HAP-1 (cell line): ENCODE measurements at regions not wholly inside any gene's neighbourhood (a gene's known extent, or its start where the extent isn't known, plus 50 kb on each side); places are given as distances from the start of the nearest gene placed in this dataset.

Experiments
- DNase-seq, 2 experiments: peaks; one replicate each; pipeline ENCODE4 v3.0.0-alpha.2; 2016 to 2020; ENCODE audit warnings: low spot score in 2 of 2
- H3K27me3 ChIP-seq: fragments of 250-450 bp; sonication (Bioruptor Pico); 2 replicates; pipeline ENCODE4 v1.5.1; 2020; ENCODE audit warnings: low read depth, mild to moderate bottlenecking, moderate library complexity
- H3K36me3 ChIP-seq: fragments of 250-450 bp; sonication (Bioruptor Pico); replicated peaks from 2 replicates; pipeline ENCODE4 v1.5.1; 2020; ENCODE audit warnings: mild to moderate bottlenecking
- H3K4me1 ChIP-seq: fragments of 250-450 bp; sonication (Bioruptor Pico); 2 replicates; pipeline ENCODE4 v1.5.1; 2020; ENCODE audit warnings: mild to moderate bottlenecking
- H3K4me3 ChIP-seq: fragments of 250-450 bp; sonication (Bioruptor Pico); 2 replicates; pipeline ENCODE4 v1.5.1; 2020; ENCODE audit warnings: mild to moderate bottlenecking, moderate library complexity
- H3K9me3 ChIP-seq: fragments of 250-450 bp; sonication (Bioruptor Pico); 2 replicates; pipeline ENCODE4 v1.5.1; 2020; ENCODE audit warnings: mild to moderate bottlenecking, moderate library complexity
- in situ Hi-C: fragments of 300-500 bp; cut with MboI; formaldehyde crosslinking; loops from 3 replicates; pipeline ENCODE4 v1.14.3; 2020; ENCODE audit warnings: low sequenced_read_pairs, inconsistent platforms, mixed read lengths

DNA sequence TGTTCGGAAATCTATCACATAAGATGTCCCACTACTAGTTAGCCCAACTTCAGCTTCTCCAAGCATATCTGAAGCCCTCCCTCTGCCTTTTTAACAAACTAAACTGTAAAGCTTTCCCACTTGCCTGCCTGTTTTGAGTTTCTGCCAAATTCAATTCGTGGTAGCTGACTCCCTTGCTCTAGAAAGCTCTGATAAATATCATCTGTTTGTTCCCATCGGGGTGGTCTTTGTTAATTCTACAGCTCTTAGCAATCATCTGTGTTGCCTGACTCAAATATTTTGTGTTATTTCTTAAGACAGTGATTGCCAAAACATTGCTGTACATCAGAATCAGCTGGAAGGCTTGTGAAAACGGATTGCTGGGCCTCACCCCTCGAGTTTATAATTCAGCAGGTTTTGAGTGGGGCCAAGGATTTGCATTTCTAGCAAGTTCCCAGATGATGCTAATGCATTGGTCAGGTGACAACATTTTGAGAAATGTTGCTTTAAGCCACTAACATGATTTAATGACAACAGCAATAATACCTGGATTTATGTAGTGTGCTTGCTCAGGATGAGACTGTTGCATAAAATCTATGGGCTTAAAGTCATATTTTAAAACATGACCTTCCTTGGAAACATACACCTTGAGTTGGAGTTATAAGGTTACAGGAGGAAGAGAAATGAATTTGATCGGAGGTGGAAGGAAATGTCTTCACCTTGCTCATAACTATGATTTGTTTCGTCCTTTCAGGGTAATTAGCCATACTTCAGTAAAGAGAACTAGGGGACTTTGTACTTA is 631.9 kb downstream of the PSAT1 start:
- in situ Hi-C loops = no loop called here
- Histone ChIP-seq H3K36me3 (no peaks in the 10 kb centered on the region), H3K27me3 (no peaks in the 10 kb centered on the region), H3K4me3 (no peak overlapping the region), H3K9me3 (no peaks in the 10 kb centered on the region), H3K4me1 (no peaks in the 10 kb centered on the region)
- no peak for DNase-seq

DNA sequence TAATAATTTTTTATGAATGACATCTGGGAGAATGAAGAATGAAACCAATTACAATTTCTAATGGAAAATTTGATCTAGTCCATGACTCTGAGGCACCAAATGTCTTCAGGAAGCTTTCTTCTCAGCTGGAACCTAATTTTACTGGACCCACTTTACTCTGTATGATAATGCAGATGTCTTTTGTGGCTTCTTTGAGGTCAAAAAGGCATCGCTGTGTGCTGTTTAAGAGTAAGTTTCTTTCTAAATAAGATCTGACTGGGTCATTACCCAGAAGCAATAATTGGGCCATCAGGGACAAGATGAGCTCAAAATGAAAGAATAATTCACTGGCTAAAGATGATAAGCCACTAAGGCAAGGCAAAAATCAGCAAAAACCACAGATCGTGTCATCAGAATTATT is 633.4 kb downstream of the PSAT1 start:
- Histone ChIP-seq H3K4me3 (no peak overlapping the region), H3K27me3 (no peaks in the 10 kb centered on the region), H3K9me3 (no peaks in the 10 kb centered on the region), H3K36me3 (no peaks in the 10 kb centered on the region), H3K4me1 (no peaks in the 10 kb centered on the region)
- DNase-seq = no peak
- in situ Hi-C loops = no loop called here

DNA sequence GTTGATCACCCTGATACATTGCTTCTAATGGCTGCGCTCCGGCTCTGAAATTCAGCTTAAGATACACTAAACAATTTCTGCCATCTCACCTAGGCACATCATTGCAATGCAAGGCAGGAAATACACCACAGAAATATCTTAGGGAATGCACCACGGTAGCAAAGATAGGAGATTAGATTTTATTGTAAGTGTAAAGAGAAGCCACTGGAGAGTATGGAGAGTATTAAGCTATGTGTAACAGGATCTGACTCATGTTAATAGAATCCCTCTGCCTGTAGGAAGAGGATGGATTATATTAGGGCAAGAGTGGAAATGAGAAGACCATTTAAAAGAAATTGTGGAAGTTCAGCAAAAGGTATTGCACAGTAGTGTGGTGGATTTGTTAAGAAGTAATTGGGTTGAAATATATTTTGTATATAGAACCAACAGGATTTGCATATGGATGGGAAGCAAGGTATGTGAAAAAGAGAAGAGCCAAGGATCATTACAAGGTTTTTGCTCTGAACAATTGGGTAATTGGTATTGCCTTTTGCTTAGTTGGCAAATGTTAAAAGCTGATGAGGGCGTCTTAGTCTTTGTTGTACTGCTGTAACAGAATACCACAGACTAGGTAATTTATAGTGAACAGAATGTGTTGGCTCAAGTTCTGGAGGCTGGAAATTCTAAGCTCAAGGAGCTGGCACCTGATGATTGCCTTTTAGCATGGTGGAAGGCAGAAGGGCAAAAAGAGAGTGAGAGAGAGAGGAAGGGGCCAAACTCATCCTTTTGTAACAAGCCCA is 636.1 kb downstream of the PSAT1 start:
- no peak for DNase-seq
- Histone ChIP-seq H3K27me3 (no peaks in the 10 kb centered on the region), H3K36me3 (no peaks in the 10 kb centered on the region), H3K4me1 (no peaks in the 10 kb centered on the region), H3K9me3 (no peaks in the 10 kb centered on the region), H3K4me3 (no peak overlapping the region)
- in situ Hi-C loops = no loop called here

DNA sequence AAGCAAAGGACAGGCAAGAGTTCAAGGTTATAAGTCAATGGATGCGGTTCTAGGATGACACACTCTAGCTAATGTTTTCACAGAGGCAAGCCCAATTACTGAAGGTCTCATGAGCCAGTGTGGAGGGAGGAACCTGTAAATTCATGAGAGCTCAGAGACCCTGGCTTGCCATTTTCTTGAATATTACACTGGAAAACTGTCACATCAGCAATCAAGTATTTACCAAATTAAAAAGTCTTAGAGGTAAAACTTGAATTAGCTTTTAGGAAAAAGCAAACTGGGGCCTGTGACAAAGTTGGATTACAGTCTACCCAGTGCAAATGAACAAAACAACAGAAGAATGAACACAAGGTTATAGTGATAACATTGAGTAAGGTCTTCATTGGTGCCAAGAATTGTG is 636.9 kb upstream of the TLE4 start:
- no peaks in the 10 kb centered on the region for H3K4me1 ChIP-seq
- no peaks in the 10 kb centered on the region for H3K36me3 ChIP-seq
- DNase-seq = no peak
- no peak overlapping the region for H3K4me3 ChIP-seq
- in situ Hi-C loops = no loop called here
- H3K9me3 ChIP-seq = no peaks in the 10 kb centered on the region
- H3K27me3 ChIP-seq = no peaks in the 10 kb centered on the region

DNA sequence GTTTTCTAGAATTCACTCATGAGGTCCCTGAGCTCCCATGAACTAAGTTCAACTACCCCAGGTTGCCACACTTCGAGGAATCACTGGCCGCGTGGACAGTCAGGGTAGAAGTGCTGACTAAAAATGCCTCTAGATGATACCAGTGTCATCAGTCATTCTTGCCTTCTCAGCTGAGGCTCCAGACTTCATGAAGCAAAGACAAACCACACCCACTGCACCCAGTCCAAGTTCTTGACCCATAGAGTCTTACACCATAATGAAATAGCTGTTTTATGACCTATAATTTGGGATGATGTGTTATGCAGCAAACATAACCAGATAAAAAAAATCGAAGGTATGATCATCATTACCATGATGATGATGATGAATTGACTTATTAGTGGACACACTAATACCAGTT is 632.9 kb upstream of the TLE4 start:
- Histone ChIP-seq H3K27me3 (no peaks in the 10 kb centered on the region), H3K36me3 (no peaks in the 10 kb centered on the region), H3K4me1 (no peaks in the 10 kb centered on the region), H3K4me3 (no peak overlapping the region), H3K9me3 (no peaks in the 10 kb centered on the region)
- no peak for DNase-seq
- in situ Hi-C loops = no loop called here

DNA sequence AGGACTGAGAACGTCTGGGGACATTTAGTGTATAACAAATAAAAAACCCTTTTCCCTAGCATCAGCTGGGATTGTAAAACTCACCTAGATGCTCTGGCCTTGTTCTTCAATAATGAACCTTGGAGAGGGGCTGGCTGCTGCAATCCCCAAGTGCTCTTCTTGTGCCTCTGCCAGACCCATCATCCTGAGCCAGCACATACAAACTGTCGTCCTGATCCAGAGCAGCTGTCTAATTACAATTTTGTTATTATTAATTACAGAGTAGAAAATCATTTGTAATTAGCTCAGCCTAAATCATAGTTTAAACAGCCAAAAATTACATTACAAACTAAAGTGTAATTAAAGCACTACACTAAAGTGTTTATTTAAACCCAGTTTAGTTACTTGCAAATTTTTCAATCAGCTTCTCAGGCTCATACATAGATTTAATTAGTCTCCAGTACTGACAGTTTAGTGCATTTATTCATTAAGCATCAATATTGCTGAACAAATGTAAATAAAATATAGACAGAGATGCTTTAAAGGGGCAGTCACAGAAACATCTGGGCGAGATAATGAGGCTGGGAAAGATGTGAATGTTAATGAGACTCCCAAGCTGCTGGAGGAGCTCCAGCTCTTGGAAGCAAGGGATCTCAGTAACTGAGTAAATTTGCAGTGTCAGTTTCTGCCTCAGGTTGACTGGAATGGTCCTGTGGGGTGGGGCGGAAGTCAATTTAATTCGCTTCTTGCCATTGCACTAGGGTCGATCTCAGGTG is 632.3 kb upstream of the TLE4 start:
- no peaks in the 10 kb centered on the region for H3K36me3 ChIP-seq
- DNase-seq = no peak
- no peak overlapping the region for H3K4me3 ChIP-seq
- no peaks in the 10 kb centered on the region for H3K9me3 ChIP-seq
- H3K4me1 ChIP-seq = no peaks in the 10 kb centered on the region
- in situ Hi-C loops = no loop called here
- no peaks in the 10 kb centered on the region for H3K27me3 ChIP-seq

DNA sequence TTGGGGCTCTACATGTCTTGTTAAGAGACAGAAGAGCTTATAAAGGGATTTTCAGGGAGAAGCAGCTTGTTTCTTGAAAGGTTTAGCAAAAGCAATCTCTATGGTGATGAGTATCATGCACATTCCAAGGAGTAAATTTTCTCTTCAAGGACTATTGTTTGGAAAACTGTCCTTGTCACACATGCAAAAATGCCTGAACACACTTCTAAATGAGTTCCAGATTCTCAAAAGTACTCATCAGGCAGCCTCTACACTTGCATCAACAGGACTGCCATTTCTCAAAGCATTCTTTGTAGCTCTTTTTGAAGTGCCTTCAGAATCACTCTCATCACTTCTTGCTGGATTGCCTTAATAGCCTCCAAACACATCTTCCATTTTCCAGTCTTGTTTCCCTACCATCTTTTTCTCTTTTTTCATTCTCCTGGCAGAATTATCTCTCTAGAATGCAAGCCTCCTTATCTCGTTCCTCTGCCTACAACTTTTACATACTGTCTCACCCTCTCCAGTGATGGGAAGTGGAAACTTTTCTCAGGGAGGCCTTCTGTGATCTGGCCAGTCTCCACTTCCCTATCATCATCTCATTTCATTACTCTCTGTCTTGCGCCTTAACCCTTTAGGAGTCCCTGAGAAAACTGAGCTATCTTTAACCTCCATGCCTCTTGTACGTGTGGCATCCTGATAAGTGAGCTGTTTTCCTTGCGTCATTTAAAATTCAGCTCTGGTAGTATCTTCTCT is 631.5 kb upstream of the TLE4 start:
- in situ Hi-C loops = no loop called here
- no peak overlapping the region for H3K4me3 ChIP-seq
- DNase-seq = no peak
- H3K27me3 ChIP-seq = no peaks in the 10 kb centered on the region
- H3K9me3 ChIP-seq = no peaks in the 10 kb centered on the region
- H3K36me3 ChIP-seq = no peaks in the 10 kb centered on the region
- no peaks in the 10 kb centered on the region for H3K4me1 ChIP-seq

DNA sequence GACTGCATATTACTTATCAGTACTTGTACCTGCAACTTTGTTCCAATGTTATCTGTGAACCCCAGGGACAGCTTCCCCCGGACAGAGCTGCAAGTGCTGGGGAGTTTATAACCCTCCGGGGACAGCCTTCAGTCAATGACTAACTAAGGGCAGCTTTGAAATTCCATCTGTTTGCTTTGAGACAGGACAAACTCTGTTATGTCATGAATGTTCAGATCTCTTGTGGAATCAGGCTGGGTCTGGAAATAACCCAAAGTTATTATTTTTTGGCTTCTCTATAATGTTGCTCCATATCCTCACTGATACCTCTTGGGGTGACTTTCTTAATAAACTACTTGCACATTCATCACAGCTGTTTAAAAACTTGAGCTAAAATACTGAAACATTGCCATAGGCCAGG is 617.5 kb upstream of the TLE4 start:
- no peaks in the 10 kb centered on the region for H3K4me1 ChIP-seq
- no peaks in the 10 kb centered on the region for H3K9me3 ChIP-seq
- no peaks in the 10 kb centered on the region for H3K36me3 ChIP-seq
- no peak overlapping the region for H3K4me3 ChIP-seq
- in situ Hi-C loops = no loop called here
- H3K27me3 ChIP-seq = no peaks in the 10 kb centered on the region
- DNase-seq = no peak

DNA sequence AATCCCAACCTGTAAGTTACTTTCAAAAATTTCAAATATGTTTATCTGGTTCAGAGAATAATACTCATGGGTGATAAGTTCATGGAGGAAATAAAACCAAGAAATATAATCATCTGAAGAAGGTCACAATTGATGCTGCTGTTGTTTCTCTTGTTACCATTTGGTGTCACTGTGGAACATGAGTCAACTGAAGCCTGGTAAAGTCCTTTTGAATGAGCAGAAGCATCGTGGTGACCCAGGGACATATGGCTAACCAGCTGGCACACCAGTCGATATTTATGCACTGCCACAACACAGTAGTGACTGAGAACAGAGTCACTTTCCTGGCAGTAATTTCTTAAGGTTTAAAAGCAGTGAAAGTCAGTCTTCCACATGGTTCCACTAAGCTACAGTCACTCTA is 612.9 kb upstream of the TLE4 start:
- in situ Hi-C loops = no loop called here
- H3K36me3 ChIP-seq = no peaks in the 10 kb centered on the region
- DNase-seq = no peak

DNA sequence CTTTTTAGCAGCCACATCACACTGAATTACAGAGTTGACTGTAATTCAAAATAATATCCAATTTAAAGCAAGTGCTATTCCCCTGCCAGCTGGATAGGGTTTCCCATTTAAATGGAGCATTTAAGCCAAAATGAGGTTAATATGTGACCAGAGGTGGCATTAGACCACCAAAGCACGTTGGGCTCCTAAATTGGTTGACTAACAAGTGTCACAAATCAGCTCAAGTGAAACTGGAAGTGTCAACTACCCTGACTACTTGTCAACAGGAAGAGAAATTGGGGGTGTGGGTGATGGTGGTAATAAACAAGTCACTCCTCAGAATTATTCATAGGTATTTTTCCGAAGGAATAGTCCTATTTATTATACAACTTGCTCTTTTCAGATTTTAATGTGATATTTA is 609.6 kb upstream of the TLE4 start:
- Histone ChIP-seq H3K4me1 (no peaks in the 10 kb centered on the region), H3K27me3 (no peaks in the 10 kb centered on the region), H3K4me3 (no peak overlapping the region), H3K9me3 (no peaks in the 10 kb centered on the region), H3K36me3 (no peaks in the 10 kb centered on the region)
- in situ Hi-C loops = no loop called here
- DNase-seq = no peak

More for the DNA sequence above, 612.9 kb upstream of the TLE4 start:
- no peak overlapping the region for H3K4me3 ChIP-seq
- no peaks in the 10 kb centered on the region for H3K4me1 ChIP-seq
- no peaks in the 10 kb centered on the region for H3K27me3 ChIP-seq
- no peaks in the 10 kb centered on the region for H3K9me3 ChIP-seq

DNA sequence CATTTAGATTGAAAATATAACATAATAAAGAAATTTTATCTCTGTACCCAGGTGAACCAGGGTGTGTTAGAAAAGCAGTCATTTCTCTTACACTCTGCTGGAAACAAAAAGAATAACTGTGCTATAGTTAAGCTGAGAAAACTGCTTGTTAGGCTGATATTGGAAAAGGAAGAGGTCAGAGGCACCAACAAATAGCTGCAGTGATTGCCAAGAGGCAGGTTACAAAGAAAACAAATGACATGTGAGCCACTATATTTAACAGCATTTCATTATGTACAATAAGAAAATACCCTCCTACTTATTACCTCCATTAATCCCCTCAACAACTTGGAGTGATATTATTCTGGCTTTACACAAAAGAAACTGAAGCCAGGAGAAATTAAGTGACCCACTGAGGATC is 607.9 kb upstream of the TLE4 start:
- H3K4me3 ChIP-seq = no peak overlapping the region
- H3K4me1 ChIP-seq = no peaks in the 10 kb centered on the region
- H3K9me3 ChIP-seq = no peaks in the 10 kb centered on the region
- DNase-seq = no peak
- in situ Hi-C loops = no loop called here
- no peaks in the 10 kb centered on the region for H3K36me3 ChIP-seq
- H3K27me3 ChIP-seq = no peaks in the 10 kb centered on the region

DNA sequence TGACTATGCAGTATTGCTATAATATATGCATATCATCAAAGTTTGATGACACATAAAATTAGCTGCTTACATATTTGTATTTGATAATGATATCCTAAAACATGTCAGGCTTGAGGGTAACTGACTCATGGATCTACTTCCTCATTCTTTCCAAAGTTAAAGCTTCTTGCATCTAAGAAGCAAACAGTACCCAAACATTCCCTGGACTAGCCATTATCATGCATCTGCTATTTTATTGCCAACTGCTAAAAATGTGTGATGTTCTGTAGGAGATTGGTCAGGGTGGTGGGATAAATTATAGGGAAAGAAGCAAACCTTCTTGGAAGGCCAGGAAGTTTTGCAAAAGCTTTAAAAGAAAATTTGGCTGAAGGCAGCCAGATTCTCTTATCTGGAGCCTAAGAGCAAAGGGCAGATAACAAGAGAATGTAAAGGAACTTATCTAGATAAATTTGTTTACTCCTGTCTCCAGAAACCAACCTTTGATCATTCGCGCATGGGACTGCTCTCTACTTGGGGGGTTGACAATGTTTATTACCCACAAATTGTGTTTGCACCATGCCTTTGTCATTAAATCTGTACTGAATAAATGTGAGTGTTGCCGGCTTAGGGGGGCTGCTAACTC is 604.1 kb upstream of the TLE4 start:
- H3K9me3 ChIP-seq = no peaks in the 10 kb centered on the region
- in situ Hi-C loops = no loop called here
- no peak for DNase-seq

DNA sequence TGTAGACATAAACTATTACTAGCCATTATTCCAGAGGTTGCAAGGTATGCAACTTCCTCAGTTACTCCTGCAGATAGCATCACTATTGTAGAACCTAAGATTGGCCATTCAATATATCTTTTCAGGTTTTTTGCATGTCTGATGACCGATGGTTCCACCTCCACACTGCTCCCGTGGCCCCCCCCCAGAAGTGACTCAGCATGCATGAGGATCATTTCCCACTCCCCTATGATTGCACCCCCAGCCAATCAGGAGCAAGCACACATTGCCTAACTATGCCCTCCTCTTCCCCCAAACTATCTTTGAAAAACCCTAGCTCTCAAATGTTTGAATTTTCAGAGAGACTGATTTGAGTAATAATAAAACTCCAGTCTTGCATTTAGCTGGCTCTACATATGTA is 601.4 kb upstream of the TLE4 start:
- Histone ChIP-seq H3K9me3 (no peaks in the 10 kb centered on the region), H3K4me3 (no peak overlapping the region), H3K4me1 (no peaks in the 10 kb centered on the region; the same call in 1 of the 2 replicates), H3K27me3 (no peaks in the 10 kb centered on the region), H3K36me3 (no peaks in the 10 kb centered on the region)
- in situ Hi-C loops = no loop called here
- no peak for DNase-seq

More for the DNA sequence above, 604.1 kb upstream of the TLE4 start:
- no peaks in the 10 kb centered on the region for H3K36me3 ChIP-seq
- no peaks in the 10 kb centered on the region for H3K27me3 ChIP-seq
- H3K4me1 ChIP-seq = no peaks in the 10 kb centered on the region; the same call in 1 of the 2 replicates
- no peak overlapping the region for H3K4me3 ChIP-seq
